ENCODE measurements at regions not wholly inside any gene's neighbourhood (a gene's known extent, or its start where the extent isn't known, plus 50 kb on each side); places are given as distances from the start of the nearest gene placed in this dataset.

DNA sequence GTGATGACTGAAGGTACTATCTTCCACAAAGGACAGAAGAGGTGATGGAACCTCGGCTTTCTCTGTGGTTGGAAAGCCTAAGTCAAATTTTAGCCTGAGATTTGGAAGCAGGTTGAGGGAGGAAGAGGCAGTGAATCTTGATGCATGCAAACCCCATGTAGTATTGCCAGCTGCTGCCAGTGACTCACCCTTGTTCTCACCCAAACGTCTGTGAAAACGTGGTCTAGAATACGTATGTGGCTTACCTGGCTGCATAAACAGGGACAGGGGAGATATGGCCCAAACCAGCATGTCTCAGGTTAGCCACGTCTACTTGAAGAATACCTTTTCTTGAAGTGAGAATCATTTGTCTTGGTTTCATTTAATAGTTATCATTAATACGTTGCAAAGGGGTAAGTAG, 438.0 kb upstream of the MAF start:
- TF ChIP-seq, protein P1, sequence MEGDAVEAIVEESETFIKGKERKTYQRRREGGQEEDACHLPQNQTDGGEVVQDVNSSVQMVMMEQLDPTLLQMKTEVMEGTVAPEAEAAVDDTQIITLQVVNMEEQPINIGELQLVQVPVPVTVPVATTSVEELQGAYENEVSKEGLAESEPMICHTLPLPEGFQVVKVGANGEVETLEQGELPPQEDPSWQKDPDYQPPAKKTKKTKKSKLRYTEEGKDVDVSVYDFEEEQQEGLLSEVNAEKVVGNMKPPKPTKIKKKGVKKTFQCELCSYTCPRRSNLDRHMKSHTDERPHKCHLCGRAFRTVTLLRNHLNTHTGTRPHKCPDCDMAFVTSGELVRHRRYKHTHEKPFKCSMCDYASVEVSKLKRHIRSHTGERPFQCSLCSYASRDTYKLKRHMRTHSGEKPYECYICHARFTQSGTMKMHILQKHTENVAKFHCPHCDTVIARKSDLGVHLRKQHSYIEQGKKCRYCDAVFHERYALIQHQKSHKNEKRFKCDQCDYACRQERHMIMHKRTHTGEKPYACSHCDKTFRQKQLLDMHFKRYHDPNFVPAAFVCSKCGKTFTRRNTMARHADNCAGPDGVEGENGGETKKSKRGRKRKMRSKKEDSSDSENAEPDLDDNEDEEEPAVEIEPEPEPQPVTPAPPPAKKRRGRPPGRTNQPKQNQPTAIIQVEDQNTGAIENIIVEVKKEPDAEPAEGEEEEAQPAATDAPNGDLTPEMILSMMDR (IDR thresholded peaks at IDR 0.05): no peak
- no peak for TF ChIP-seq EP300 (IDR thresholded peaks at IDR 0.05)
- TF ChIP-seq POLR2A (IDR thresholded peaks at IDR 0.05): no peak
- no peak for TF ChIP-seq POLR2AphosphoS5 (IDR thresholded peaks at IDR 0.05)
